H1 (cell line): ENCODE measurements at regions not wholly inside any gene's neighbourhood (a gene's known extent, or its start where the extent isn't known, plus 50 kb on each side); places are given as distances from the start of the nearest gene placed in this dataset.

Source experiments
- CTCF ChIA-PET: fragments of 300-600 bp; sonication (Branson Sonifier 250); formaldehyde crosslinking; loops from one replicate; lab custom pipeline; 2021; ENCODE audit not compliant: partially characterized antibody; lab: Charles Lee
- POLR2A ChIA-PET: fragments of 300-600 bp; sonication (Branson Sonifier 250); formaldehyde crosslinking; loops from one replicate; lab custom pipeline; 2021; ENCODE audit warnings: inconsistent platforms; ENCODE audit not compliant: partially characterized antibody; lab: Charles Lee
- DNase-seq, 2 experiments: peaks; one replicate each; pipeline versions ENCODE4 v3.0.0 to v3.0.0-alpha.2; 2010 to 2022; ENCODE audit warnings: low spot score in 2 of 2, low read depth in 1 of 2, mixed read lengths in 1 of 2
- FAIRE-seq: peaks from 2 replicates; lab custom pipeline; 2011; peaks lifted over from hg19 to GRCh38; lab: Jason Lieb, UNC
- H2AFZ ChIP-seq: 2 replicates; pipeline ENCODE4 v1.8.1; 2012; ENCODE audit warnings: low read length, inconsistent platforms
- H2AK5ac ChIP-seq: 2 replicates; pipeline ENCODE4 v1.6.1; 2013; ENCODE audit warnings: low read depth, low read length
- H2BK120ac ChIP-seq: replicated peaks from 2 replicates; pipeline ENCODE3; 2013; ENCODE audit warnings: low read depth, low read length, inconsistent platforms
- H2BK12ac ChIP-seq: 2 replicates; pipeline ENCODE4 v1.6.1; 2013; ENCODE audit warnings: low read depth, low read length
- H2BK15ac ChIP-seq: 2 replicates; pipeline ENCODE4 v1.6.1; 2013; ENCODE audit warnings: low read length
- H2BK20ac ChIP-seq: 2 replicates; pipeline ENCODE4 v1.6.1; 2013; ENCODE audit warnings: low read length
- H2BK5ac ChIP-seq: 2 replicates; pipeline ENCODE4 v1.6.1; 2013; ENCODE audit warnings: low read depth, low read length
- H3K14ac ChIP-seq: 2 replicates; pipeline ENCODE4 v1.6.1; 2013; ENCODE audit warnings: inconsistent platforms; ENCODE audit not compliant: insufficient read length
- H3K18ac ChIP-seq: 2 replicates; pipeline ENCODE4 v1.6.1; 2013; ENCODE audit warnings: low read length; ENCODE audit errors: extremely low read depth
- H3K23ac ChIP-seq: 2 replicates; pipeline ENCODE4 v1.6.1; 2013; ENCODE audit warnings: inconsistent platforms; ENCODE audit not compliant: insufficient read length
- H3K23me2 ChIP-seq: 2 replicates; pipeline ENCODE4 v1.6.1; 2013; ENCODE audit warnings: low read depth, low read length
- H3K27ac ChIP-seq: 2 replicates; pipeline ENCODE4 v1.6.1; 2011; ENCODE audit warnings: low read depth, low read length, inconsistent platforms
- H3K27me3 ChIP-seq, 4 experiments: replicated peaks in 1 of 4; 1 replicate in 1 of 4; 2 replicates in 3 of 4; pipeline versions ENCODE4 v1.6.1 to v1.8.1; 2011 to 2013; ENCODE audit warnings: low read length in 3 of 4, mild to moderate bottlenecking in 3 of 4, inconsistent platforms in 2 of 4, mixed read lengths in 2 of 4, moderate library complexity in 1 of 4; ENCODE audit not compliant: control insufficient read depth in 3 of 4, insufficient read depth in 3 of 4; ENCODE audit errors: extremely low read depth in 1 of 4
- H3K36me3 ChIP-seq, 4 experiments: 2 replicates each; pipeline versions ENCODE4 v1.6.1 to v1.8.1; 2011 to 2013; ENCODE audit warnings: mild to moderate bottlenecking in 4 of 4, low read length in 3 of 4, moderate library complexity in 2 of 4, control low read depth in 1 of 4, inconsistent platforms in 1 of 4; ENCODE audit not compliant: insufficient read depth in 4 of 4, control insufficient read depth in 2 of 4
- H3K4ac ChIP-seq: replicated peaks from 2 replicates; pipeline ENCODE3; 2013; ENCODE audit warnings: low read length, low read depth, mixed read lengths, inconsistent platforms; ENCODE audit not compliant: insufficient read length
- H3K4me1 ChIP-seq, 4 experiments: replicated peaks in 1 of 4; 1 replicate in 1 of 4; 2 replicates in 3 of 4; pipeline versions ENCODE4 v1.6.1 to v1.8.1; 2011 to 2013; ENCODE audit warnings: low read length in 3 of 4, inconsistent platforms in 2 of 4, mixed read lengths in 1 of 4; ENCODE audit not compliant: insufficient read depth in 4 of 4, control insufficient read depth in 3 of 4
- H3K4me2 ChIP-seq, 2 experiments: 2 replicates each; pipeline versions ENCODE4 v1.6.1 to v1.8.1; 2011 to 2013; ENCODE audit warnings: low read depth in 2 of 2, low read length in 2 of 2, control low read depth in 1 of 2, inconsistent platforms in 1 of 2, mild to moderate bottlenecking in 1 of 2; ENCODE audit not compliant: insufficient read depth in 1 of 2
- H3K4me3 ChIP-seq, 4 experiments: fragments of 200-600, 300-600 bp in 1 of 4; sonication (generic), shearing (Covaris generic), sonication (Bioruptor Twin) in 1 of 4; 2 replicates each; pipeline versions ENCODE4 v1.5.1 to v1.8.1; 2011 to 2016; ENCODE audit warnings: low read length in 4 of 4, low read depth in 3 of 4, control low read depth in 2 of 4, inconsistent platforms in 2 of 4, mild to moderate bottlenecking in 2 of 4, mixed read lengths in 1 of 4, moderate library complexity in 1 of 4; ENCODE audit not compliant: insufficient read depth in 2 of 4; ENCODE audit errors: extremely low read depth in 1 of 4
- H3K56ac ChIP-seq: replicated peaks from 2 replicates; pipeline ENCODE3; 2013; ENCODE audit warnings: low read depth, mild to moderate bottlenecking, mixed read lengths, low read length, inconsistent platforms; ENCODE audit not compliant: insufficient read length
- H3K79me1 ChIP-seq: 2 replicates; pipeline ENCODE4 v1.6.1; 2013; ENCODE audit warnings: low read depth, low read length, control low read depth
- H3K79me2 ChIP-seq, 2 experiments: 2 replicates each; pipeline versions ENCODE4 v1.6.1 to v1.8.1; 2012 to 2013; ENCODE audit warnings: low read length in 2 of 2, mild to moderate bottlenecking in 2 of 2, inconsistent platforms in 1 of 2; ENCODE audit not compliant: insufficient read depth in 2 of 2, control insufficient read depth in 1 of 2
- H3K9ac ChIP-seq, 4 experiments: replicated peaks in 1 of 4; 1 replicate in 1 of 4; 2 replicates in 3 of 4; pipeline versions ENCODE4 v1.6.1 to v1.8.1; 2011 to 2013; ENCODE audit warnings: low read depth in 3 of 4, low read length in 3 of 4, control low read depth in 2 of 4, mild to moderate bottlenecking in 2 of 4, moderate library complexity in 2 of 4, inconsistent platforms in 1 of 4; ENCODE audit errors: extremely low read depth in 1 of 4
- H3K9me3 ChIP-seq, 2 experiments: 2 replicates each; pipeline versions ENCODE4 v1.6.1 to v1.8.1; 2012 to 2013; ENCODE audit warnings: mild to moderate bottlenecking in 2 of 2, moderate library complexity in 2 of 2, control low read depth in 1 of 2, inconsistent platforms in 1 of 2, low read depth in 1 of 2, low read length in 1 of 2, mixed read lengths in 1 of 2; ENCODE audit not compliant: insufficient read depth in 2 of 2
- H4K20me1 ChIP-seq, 2 experiments: replicated peaks in 1 of 2; 2 replicates each; pipeline versions ENCODE3 to v1.8.1; 2011 to 2013; ENCODE audit warnings: inconsistent platforms in 2 of 2, low read length in 2 of 2, mild to moderate bottlenecking in 1 of 2; ENCODE audit not compliant: insufficient read depth in 2 of 2, control insufficient read depth in 1 of 2
- H4K5ac ChIP-seq: 2 replicates; pipeline ENCODE4 v1.6.1; 2013; ENCODE audit warnings: low read length, low read depth, mixed read lengths, inconsistent platforms; ENCODE audit not compliant: insufficient read length
- H4K8ac ChIP-seq: 2 replicates; pipeline ENCODE4 v1.8.0; 2013; ENCODE audit warnings: mild to moderate bottlenecking, moderate library complexity, low read length, inconsistent platforms; ENCODE audit not compliant: insufficient read depth; ENCODE audit errors: extremely low read depth
- H4K91ac ChIP-seq: replicated peaks from 2 replicates; pipeline ENCODE3; 2013; ENCODE audit warnings: low read length, mixed read lengths, inconsistent platforms; ENCODE audit not compliant: insufficient read length
- BACH1 ChIP-seq: IDR thresholded peaks from 2 replicates; pipeline ENCODE4 v1.6.1; 2012; ENCODE audit warnings: low read length, improper control_type of control experiment
- CBX8 ChIP-seq: fragments of 300-800, 300-1000 bp; sonication (generic); IDR thresholded peaks from 2 replicates; pipeline ENCODE4 v1.7.1; 2016; ENCODE audit warnings: low read depth, low read length, borderline replicate concordance
- CHD1 ChIP-seq: IDR thresholded peaks from 2 replicates; pipeline ENCODE4 v1.6.1; 2012; ENCODE audit warnings: low read depth, low read length, improper control_type of control experiment
- FOSL1 ChIP-seq: IDR thresholded peaks from 2 replicates; pipeline ENCODE4 v1.6.1; 2011; ENCODE audit warnings: mild to moderate bottlenecking, low read depth, low read length, moderate library complexity; ENCODE audit not compliant: insufficient read depth
- KDM4A ChIP-seq: IDR thresholded peaks from one replicate; pipeline ENCODE4 v1.7.1; 2012; ENCODE audit warnings: low read depth, mild to moderate bottlenecking, moderate library complexity, low read length, inconsistent platforms; ENCODE audit not compliant: severe bottlenecking
- NANOG ChIP-seq: IDR thresholded peaks from 2 replicates; pipeline ENCODE4 v1.6.1; 2011; ENCODE audit warnings: low read length, low read depth, mild to moderate bottlenecking, inconsistent platforms; ENCODE audit not compliant: insufficient read depth, poor library complexity, severe bottlenecking
- RBBP5 ChIP-seq: IDR thresholded peaks from 2 replicates; pipeline ENCODE4 v1.7.1; 2012; ENCODE audit warnings: low read depth, mild to moderate bottlenecking, inconsistent platforms, low read length, moderate library complexity, borderline replicate concordance
- YY1 ChIP-seq: IDR thresholded peaks from 2 replicates; pipeline ENCODE4 v1.6.1; 2011; ENCODE audit warnings: low read depth, mild to moderate bottlenecking, low read length
- WGBS, 2 experiments: shearing (Covaris generic) in 1 of 2; methylation state at CpG; one replicate each; pipeline versions ENCODE4 v1.1.6 to v1.1.7; 2013 to 2015; ENCODE audit warnings: low lambda C conversion rate in 2 of 2, mixed read lengths in 2 of 2, inconsistent platforms in 1 of 2, low coverage in 1 of 2, missing lambda C conversion rate in 1 of 2; ENCODE audit not compliant: insufficient replicate concordance in 2 of 2, insufficient coverage in 1 of 2, insufficient read length in 1 of 2; ENCODE audit errors: extremely low coverage in 1 of 2, missing lambda C conversion rate in 1 of 2; 5-methylcytosine and 5-hydroxymethylcytosine counted together

DNA sequence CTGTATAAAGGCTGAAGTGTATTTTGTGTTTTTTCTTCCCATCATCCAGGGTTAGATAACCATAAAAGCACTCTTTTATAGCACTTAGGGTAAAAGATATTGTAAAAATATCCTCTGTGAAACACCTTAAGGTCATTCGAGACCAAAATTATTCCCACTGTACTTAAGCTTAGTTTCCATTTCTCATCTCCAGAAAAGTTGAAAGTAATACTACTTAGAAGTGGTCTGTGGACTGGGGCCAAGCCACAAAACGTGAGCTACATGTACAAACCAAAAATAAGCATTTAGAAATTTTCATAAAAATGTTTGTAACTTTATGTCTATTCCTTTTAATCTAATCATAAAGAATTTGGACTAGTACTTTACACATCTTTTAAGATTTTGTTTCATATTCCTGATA lies 142.0 kb upstream of the NTM start:
- no peaks in the 10 kb centered on the region; a peak in 1 of 8 replicates for H3K36me3 ChIP-seq
- no peaks in the 10 kb centered on the region for H3K79me1 ChIP-seq
- H3K79me2 ChIP-seq, result no peaks in the 10 kb centered on the region
- ChIA-PET POLR2A (interaction anchor here (1.4 kb wide), 1 partner anchor 25 kb away, joined by 4 read pairs; no protein-coding TSS in a partner anchor), CTCF (interaction anchor here (0.9 to 2.0 kb wide), 5 partner anchors 9 to 192 kb away, joined by 4 to 7 read pairs (median 5); no protein-coding TSS in a partner anchor)
- H3K18ac ChIP-seq, result no peak overlapping the region
- H3K4me3 ChIP-seq, result no peak overlapping the region
- H3K9me3 ChIP-seq, result no peaks in the 10 kb centered on the region
- H4K20me1 ChIP-seq, result no peaks in the 10 kb centered on the region
- no peak overlapping the region for H2BK12ac ChIP-seq
- no peak for DNase-seq
- H4K8ac ChIP-seq, result no peak overlapping the region
- no peak overlapping the region for H2AK5ac ChIP-seq
- no peak overlapping the region for H2BK15ac ChIP-seq
- no peak for FAIRE-seq
- no peaks in the 10 kb centered on the region for H3K23me2 ChIP-seq
- H3K27me3 ChIP-seq, result no peaks in the 10 kb centered on the region
- H3K56ac ChIP-seq, result no peak overlapping the region
- H2AFZ ChIP-seq, result no peak overlapping the region
- H3K9ac ChIP-seq, result no peak overlapping the region
- H2BK20ac ChIP-seq, result no peak overlapping the region
- TF ChIP-seq NANOG (no peak), YY1 (no peak), KDM4A (no peak), BACH1 (no peak), FOSL1 (no peak), RBBP5 (no peak), CHD1 (no peak), CBX8 (no peak)
- H3K4ac ChIP-seq, result no peak overlapping the region
- no peak overlapping the region for H3K4me2 ChIP-seq
- H3K23ac ChIP-seq, result no peak overlapping the region
- H2BK120ac ChIP-seq, result no peak overlapping the region
- peaks cover 5 to 11% (median 9%) of the 10 kb centered on the region in 4 experiments; a peak in 6 of 7 replicates for H3K4me1 ChIP-seq
- no peak overlapping the region for H3K14ac ChIP-seq
- no peak overlapping the region for H4K91ac ChIP-seq
- H4K5ac ChIP-seq, result no peak overlapping the region
- 83% methylated on average over 2 of the region's 2 CpGs; no CpG with 5 or more reads in 1 of the 2 experiments for WGBS, 2 experiments
- H3K27ac ChIP-seq, result no peak overlapping the region
- no peak overlapping the region for H2BK5ac ChIP-seq
